Trophoblast cell (in vitro differentiated cells and primary cell): ENCODE measurements at regions not wholly inside any gene's neighbourhood (a gene's known extent, or its start where the extent isn't known, plus 50 kb on each side); places are given as distances from the start of the nearest gene placed in this dataset.

Source experiments
- DNase-seq, 2 donors: peaks; one replicate each; pipeline ENCODE4 v3.0.0-alpha.2; 2016
- H2AFZ ChIP-seq: 2 replicates; pipeline ENCODE4 v1.6.1; 2013; ENCODE audit warnings: low read length, moderate library complexity, mild to moderate bottlenecking; ENCODE audit not compliant: insufficient read depth, poor library complexity
- H2AK5ac ChIP-seq: 2 replicates; pipeline ENCODE4 v1.6.1; 2013; ENCODE audit warnings: mild to moderate bottlenecking, low read length
- H2BK120ac ChIP-seq: 2 replicates; pipeline ENCODE4 v1.6.1; 2013; ENCODE audit warnings: low read length, mild to moderate bottlenecking, moderate library complexity; ENCODE audit not compliant: insufficient read depth, poor library complexity
- H2BK12ac ChIP-seq: 2 replicates; pipeline ENCODE4 v1.6.1; 2013; ENCODE audit warnings: mild to moderate bottlenecking, low read length, moderate library complexity
- H2BK5ac ChIP-seq: 2 replicates; pipeline ENCODE4 v1.6.1; 2013; ENCODE audit warnings: low read length, low read depth, moderate library complexity, mild to moderate bottlenecking; ENCODE audit not compliant: poor library complexity
- H3K14ac ChIP-seq: 2 replicates; pipeline ENCODE4 v1.6.1; 2013; ENCODE audit warnings: mild to moderate bottlenecking, low read length
- H3K18ac ChIP-seq: 2 replicates; pipeline ENCODE4 v1.6.1; 2013; ENCODE audit warnings: mild to moderate bottlenecking, low read length
- H3K23ac ChIP-seq: 2 replicates; pipeline ENCODE4 v1.6.1; 2013; ENCODE audit warnings: low read length
- H3K27ac ChIP-seq: 2 replicates; pipeline ENCODE4 v1.5.1; 2013; ENCODE audit warnings: low read depth, mild to moderate bottlenecking, inconsistent platforms, low read length, moderate library complexity
- H3K27me3 ChIP-seq: 2 replicates; pipeline ENCODE4 v1.6.1; 2013; ENCODE audit warnings: inconsistent platforms, mild to moderate bottlenecking, low read length, moderate library complexity; ENCODE audit not compliant: insufficient read depth
- H3K36me3 ChIP-seq, 2 experiments: 1 replicate in 1 of 2; 2 replicates in 1 of 2; pipeline ENCODE4 v1.6.1; 2013; ENCODE audit warnings: low read length in 2 of 2, mild to moderate bottlenecking in 2 of 2, moderate library complexity in 1 of 2; ENCODE audit not compliant: insufficient read depth in 2 of 2, control insufficient read depth in 1 of 2
- H3K4ac ChIP-seq: 2 replicates; pipeline ENCODE4 v1.6.1; 2013; ENCODE audit warnings: low read depth, mild to moderate bottlenecking, low read length, moderate library complexity
- H3K4me1 ChIP-seq, 2 experiments: 1 replicate in 1 of 2; 2 replicates in 1 of 2; pipeline ENCODE4 v1.6.1; 2013; ENCODE audit warnings: low read length in 2 of 2, mild to moderate bottlenecking in 2 of 2, moderate library complexity in 1 of 2; ENCODE audit not compliant: insufficient read depth in 2 of 2, control insufficient read depth in 1 of 2
- H3K4me2 ChIP-seq: 2 replicates; pipeline ENCODE4 v1.6.1; 2013; ENCODE audit warnings: inconsistent platforms, mild to moderate bottlenecking, low read length, moderate library complexity
- H3K4me3 ChIP-seq: 2 replicates; pipeline ENCODE4 v1.5.1; 2013; ENCODE audit warnings: mild to moderate bottlenecking, low read depth, low read length, inconsistent platforms
- H3K79me1 ChIP-seq: one replicate; pipeline ENCODE4 v1.6.1; 2013; ENCODE audit warnings: low read length
- H3K79me2 ChIP-seq: 2 replicates; pipeline ENCODE4 v1.6.1; 2013; ENCODE audit warnings: low read length, mild to moderate bottlenecking; ENCODE audit not compliant: control insufficient read depth, insufficient read depth, poor library complexity
- H3K9ac ChIP-seq: 2 replicates; pipeline ENCODE4 v1.6.1; 2013; ENCODE audit warnings: mild to moderate bottlenecking, low read length
- H3K9me3 ChIP-seq: 2 replicates; pipeline ENCODE4 v1.6.1; 2013; ENCODE audit warnings: low read depth, mild to moderate bottlenecking, control low read depth, inconsistent platforms, low read length; ENCODE audit not compliant: insufficient read depth
- H4K12ac ChIP-seq: 2 replicates; pipeline ENCODE4 v1.6.1; 2013; ENCODE audit warnings: low read depth, mild to moderate bottlenecking, low read length, moderate library complexity
- H4K8ac ChIP-seq: 2 replicates; pipeline ENCODE4 v1.6.1; 2013; ENCODE audit warnings: low read depth, mild to moderate bottlenecking, low read length, moderate library complexity
- H4K91ac ChIP-seq: one replicate; pipeline ENCODE4 v1.6.1; 2013; ENCODE audit warnings: low read depth, mild to moderate bottlenecking, low read length, moderate library complexity
- WGBS: extraction: QIAGEN DNeasy Blood & Tissue Kit; methylation state at CpG from one replicate; pipeline ENCODE4 v1.1.7; 2013; ENCODE audit warnings: missing lambda C conversion rate; ENCODE audit not compliant: insufficient read length, insufficient coverage; ENCODE audit errors: extremely low coverage; 5-methylcytosine and 5-hydroxymethylcytosine counted together

DNA sequence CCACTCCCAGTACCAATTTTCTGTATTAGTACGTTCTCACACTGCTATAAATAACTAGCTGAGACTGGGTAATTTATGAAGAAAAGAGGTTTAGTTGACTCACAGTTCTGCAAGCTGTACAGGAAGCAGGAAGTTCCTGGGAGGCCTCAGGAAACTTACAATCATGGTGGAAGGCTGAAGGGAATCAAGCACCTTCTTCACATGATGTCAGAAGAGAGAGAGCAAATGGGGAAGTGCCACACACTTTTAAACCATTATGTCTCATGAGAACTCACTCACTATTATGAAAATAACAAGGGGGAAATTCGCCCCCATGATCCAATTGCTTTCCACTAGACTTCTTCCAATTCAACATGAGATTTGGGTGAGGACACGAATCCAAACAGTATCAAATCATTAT, 271.4 kb downstream of the ETS1 start:
- H3K4ac ChIP-seq, result no peak overlapping the region
- H3K4me3 ChIP-seq, result no peak overlapping the region
- H3K9ac ChIP-seq, result no peak overlapping the region
- H2AFZ ChIP-seq, result no peak overlapping the region
- no peak overlapping the region for H4K12ac ChIP-seq
- no peaks in the 10 kb centered on the region for H3K36me3 ChIP-seq
- no peak overlapping the region for H3K23ac ChIP-seq
- H3K79me2 ChIP-seq, result no peaks in the 10 kb centered on the region
- H3K4me2 ChIP-seq, result no peak overlapping the region
- DNase-seq, result no peak
- H2BK5ac ChIP-seq, result no peak overlapping the region
- H4K8ac ChIP-seq, result no peak overlapping the region
- H3K79me1 ChIP-seq, result no peaks in the 10 kb centered on the region
- no peak overlapping the region for H4K91ac ChIP-seq
- H3K18ac ChIP-seq, result no peak overlapping the region
- no peaks in the 10 kb centered on the region for H3K27me3 ChIP-seq
- H2AK5ac ChIP-seq, result no peak overlapping the region
- WGBS, result no CpG with 5 or more reads among the region's 3 CpGs
- H3K14ac ChIP-seq, result no peak overlapping the region
- H3K9me3 ChIP-seq, result peaks cover 5% of the 10 kb centered on the region
- no peak overlapping the region for H2BK12ac ChIP-seq
- H2BK120ac ChIP-seq, result no peak overlapping the region
- H3K4me1 ChIP-seq, result no peaks in the 10 kb centered on the region
- H3K27ac ChIP-seq, result no peak overlapping the region

DNA sequence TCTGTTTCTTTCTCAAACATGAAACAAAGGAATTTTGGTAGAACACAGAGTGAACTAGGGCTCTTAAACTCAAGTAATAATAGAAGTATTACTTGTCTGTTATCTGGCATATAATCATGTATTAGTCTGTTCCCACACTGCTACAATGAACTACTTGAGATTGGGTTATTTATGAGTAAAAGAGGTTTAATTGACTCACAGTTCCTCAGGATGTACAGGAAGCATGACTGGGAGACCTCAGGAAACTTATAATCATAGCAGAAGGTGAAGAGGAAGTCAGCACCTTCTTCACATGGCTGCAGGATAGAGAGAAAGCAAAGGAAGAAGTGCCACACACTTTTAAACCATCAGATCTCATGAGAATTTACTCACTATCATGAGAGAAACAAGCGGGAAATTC, 273.4 kb downstream of the ETS1 start:
- no CpG with 5 or more reads among the region's 1 CpG for WGBS
- Histone ChIP-seq H2AK5ac (no peak overlapping the region), H2AFZ (no peak overlapping the region), H3K23ac (no peak overlapping the region), H3K14ac (no peak overlapping the region), H3K9me3 (peaks cover 5% of the 10 kb centered on the region), H3K4ac (no peak overlapping the region), H4K12ac (no peak overlapping the region), H3K36me3 (no peaks in the 10 kb centered on the region), H3K18ac (no peak overlapping the region), H3K27ac (no peak overlapping the region), H4K91ac (no peak overlapping the region), H2BK12ac (no peak overlapping the region), H4K8ac (no peak overlapping the region), H2BK120ac (no peak overlapping the region), H3K4me2 (no peak overlapping the region), H3K4me1 (peaks cover 0 to 2% of the 10 kb centered on the region in 2 experiments), H2BK5ac (no peak overlapping the region), H3K4me3 (no peak overlapping the region), H3K79me1 (no peaks in the 10 kb centered on the region), H3K27me3 (no peaks in the 10 kb centered on the region), H3K9ac (no peak overlapping the region), H3K79me2 (no peaks in the 10 kb centered on the region)
- no peak for DNase-seq

DNA sequence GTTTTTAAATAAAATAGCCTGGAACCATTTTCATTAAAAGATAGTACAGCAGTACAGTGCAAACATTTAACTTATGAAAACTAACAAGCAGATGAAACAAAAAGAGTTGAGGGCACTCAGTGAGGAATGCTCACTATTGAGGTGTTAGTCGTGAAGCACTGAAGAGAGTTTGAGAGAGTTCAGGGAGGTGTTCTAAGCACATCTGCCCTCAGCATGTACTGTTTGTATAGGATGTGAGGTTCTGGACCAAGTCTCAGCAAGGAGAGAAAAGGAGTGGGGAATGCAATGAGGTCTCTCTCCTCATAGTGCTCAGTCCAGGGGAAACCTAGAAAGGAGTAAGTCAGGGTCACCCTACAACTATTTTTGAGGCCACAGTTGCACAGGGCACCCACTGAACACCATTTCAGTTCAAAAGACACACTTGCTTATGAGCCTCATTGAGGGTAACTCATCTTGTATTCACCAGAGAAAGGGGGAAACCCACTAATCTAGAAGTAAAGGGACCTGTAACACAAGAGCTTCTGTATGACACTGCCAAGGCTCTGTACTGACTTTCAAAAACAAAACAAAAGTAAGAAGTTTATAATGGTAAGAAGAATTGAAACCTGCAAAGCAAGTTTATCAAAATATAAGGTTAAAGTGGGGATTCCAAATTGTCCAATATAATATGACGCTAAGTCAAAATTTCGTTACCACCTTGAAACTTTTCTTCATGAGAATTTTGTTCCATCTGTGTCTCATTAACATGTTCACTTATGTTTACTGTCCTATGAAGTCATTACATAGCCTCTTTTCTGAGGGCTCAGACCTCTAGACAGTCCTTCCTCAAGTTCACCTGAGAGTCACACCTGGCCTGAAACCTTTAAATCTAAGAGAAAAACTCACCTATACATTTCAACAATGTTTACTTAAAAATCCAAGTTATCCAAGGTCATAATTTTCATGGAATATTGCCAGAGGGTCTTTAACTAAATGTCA, 275.3 kb downstream of the ETS1 start:
- H2BK5ac ChIP-seq, result no peak overlapping the region
- H3K4me2 ChIP-seq, result no peak overlapping the region
- H3K27ac ChIP-seq, result no peak overlapping the region
- no peak overlapping the region for H2AFZ ChIP-seq
- H3K79me2 ChIP-seq, result no peaks in the 10 kb centered on the region
- no peak overlapping the region for H3K9ac ChIP-seq
- H4K8ac ChIP-seq, result no peak overlapping the region
- H2BK12ac ChIP-seq, result no peak overlapping the region
- H4K91ac ChIP-seq, result no peak overlapping the region
- H3K4ac ChIP-seq, result no peak overlapping the region
- peaks cover 0 to 2% of the 10 kb centered on the region in 2 experiments for H3K4me1 ChIP-seq
- H3K23ac ChIP-seq, result no peak overlapping the region
- H2AK5ac ChIP-seq, result no peak overlapping the region
- no peak overlapping the region for H2BK120ac ChIP-seq
- WGBS, result no CpG with 5 or more reads among the region's 3 CpGs
- peaks cover 5% of the 10 kb centered on the region for H3K9me3 ChIP-seq
- no peak overlapping the region for H3K4me3 ChIP-seq
- H4K12ac ChIP-seq, result no peak overlapping the region
- no peaks in the 10 kb centered on the region for H3K79me1 ChIP-seq
- H3K36me3 ChIP-seq, result no peaks in the 10 kb centered on the region
- no peak overlapping the region for H3K14ac ChIP-seq
- no peak overlapping the region for H3K18ac ChIP-seq
- DNase-seq, result no peak
- no peaks in the 10 kb centered on the region for H3K27me3 ChIP-seq

DNA sequence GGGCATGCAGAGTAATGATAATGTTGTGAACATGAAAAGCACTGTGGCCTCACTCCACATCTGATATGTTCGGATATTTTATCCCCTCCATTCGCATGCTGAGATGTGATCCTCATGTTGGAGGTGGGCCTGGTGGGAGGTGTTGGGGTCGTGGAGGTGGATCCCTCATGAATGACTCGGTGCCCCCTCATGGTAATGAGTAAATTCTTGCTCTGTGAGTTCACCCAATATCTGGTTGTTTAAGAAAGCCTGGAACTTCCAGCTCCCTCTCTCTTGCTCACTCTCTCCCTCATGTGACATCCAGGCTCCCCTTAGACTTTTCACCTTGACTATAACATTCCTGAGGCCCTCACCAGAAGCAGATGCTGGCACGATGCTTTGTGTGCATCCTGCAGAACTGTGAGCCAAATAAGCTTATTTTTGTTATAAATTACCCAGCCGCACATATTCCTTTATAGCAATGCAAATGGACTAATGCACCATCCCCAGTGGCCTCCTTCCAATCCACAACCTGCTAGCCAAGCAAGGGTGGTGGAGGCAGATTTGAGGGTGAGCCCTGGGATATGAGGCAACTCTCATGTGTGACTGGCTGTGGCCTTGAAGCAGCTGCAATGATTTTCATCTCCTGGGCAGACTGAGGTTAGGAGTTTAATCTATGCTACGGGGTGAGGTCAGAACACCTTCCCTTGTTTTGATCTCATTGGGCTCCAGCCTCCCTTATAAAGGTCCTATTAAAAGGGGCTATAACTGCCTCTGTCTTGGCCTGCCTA, 276.5 kb downstream of the ETS1 start:
- no peak overlapping the region for H3K4me2 ChIP-seq
- no peak overlapping the region for H4K12ac ChIP-seq
- no CpG with 5 or more reads among the region's 7 CpGs for WGBS

More for the DNA sequence above, 276.5 kb downstream of the ETS1 start:
- Histone ChIP-seq H3K27me3 (no peaks in the 10 kb centered on the region), H3K27ac (no peak overlapping the region), H3K36me3 (no peaks in the 10 kb centered on the region), H3K4me3 (no peak overlapping the region), H3K79me1 (no peaks in the 10 kb centered on the region), H2AK5ac (no peak overlapping the region), H4K8ac (no peak overlapping the region), H2BK12ac (no peak overlapping the region), H3K14ac (no peak overlapping the region), H3K79me2 (no peaks in the 10 kb centered on the region), H3K18ac (no peak overlapping the region), H3K4ac (no peak overlapping the region), H3K9ac (no peak overlapping the region), H3K4me1 (peaks cover 0 to 2% of the 10 kb centered on the region in 2 experiments), H3K9me3 (peaks cover 5% of the 10 kb centered on the region), H4K91ac (no peak overlapping the region), H2BK5ac (no peak overlapping the region), H2BK120ac (no peak overlapping the region), H3K23ac (no peak overlapping the region), H2AFZ (no peak overlapping the region)
- DNase-seq, result no peak
